ENCODE measurements at regions not wholly inside any gene's neighbourhood (a gene's known extent, or its start where the extent isn't known, plus 50 kb on each side); places are given as distances from the start of the nearest gene placed in this dataset.

DNA sequence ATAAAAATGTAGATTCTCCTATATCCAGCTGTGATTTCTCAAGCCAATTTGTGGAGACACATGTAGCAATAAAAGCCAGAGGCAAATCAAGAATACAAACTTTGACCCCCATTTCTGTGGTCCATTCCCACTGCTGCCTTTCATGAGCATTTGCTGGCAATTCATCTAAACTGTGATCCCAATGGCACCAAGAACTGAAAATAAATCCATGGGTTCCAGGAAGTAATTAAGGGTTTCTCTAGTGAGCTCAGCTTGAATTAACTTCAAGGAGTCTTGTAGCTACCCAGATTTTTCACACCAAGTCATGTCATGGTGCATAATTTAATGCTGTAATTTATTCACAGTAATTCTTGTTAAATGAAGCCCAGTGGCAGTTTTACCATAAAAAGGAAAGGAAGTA, 145.0 kb upstream of the SMC2 start:
- no peak overlapping the region for H3K4me3 ChIP-seq (ENCODE audit: low read depth in 2 of 2, low read length in 2 of 2)

DNA sequence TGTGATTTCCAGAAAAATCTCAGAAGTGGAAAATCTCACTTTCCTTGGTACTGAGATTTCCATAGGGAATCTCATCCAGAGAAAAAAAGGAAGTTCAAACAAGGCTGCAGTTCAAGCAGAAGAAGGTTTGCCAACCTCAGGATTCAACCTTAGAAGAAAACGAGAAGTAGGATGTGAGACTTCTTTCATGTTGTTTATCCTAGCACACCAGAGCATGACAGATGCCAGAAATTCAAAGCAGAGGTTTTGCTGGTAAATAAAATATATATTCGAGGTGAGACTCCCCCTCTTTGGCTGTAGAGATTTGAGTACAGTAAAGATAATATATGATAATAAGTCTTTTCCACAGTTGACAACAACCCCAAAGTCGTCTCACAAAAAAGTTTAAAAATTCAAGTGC, 116.9 kb upstream of the SMC2 start:
- intact Hi-C loops (cut with micrococcal nuclease; ENCODE audit: unreplicated experiment), result no loop called here

More for the DNA sequence above, 145.0 kb upstream of the SMC2 start:
- POLR2A ChIA-PET, result no interaction called here
- TF ChIP-seq TCF7L2 (IDR thresholded peaks at IDR 0.05; ENCODE audit: low read depth, low read length) (no peak), POLR2AphosphoS5 (IDR thresholded peaks at IDR 0.05; ENCODE audit: low read depth, low read length) (no peak), REST (IDR thresholded peaks at IDR 0.05; ENCODE audit: insufficient read depth in 1 of 2, low read depth in 2 of 2, low read length in 1 of 2) (no peak), CTCF (IDR thresholded peaks at IDR 0.05) (no peak), SIN3A (IDR thresholded peaks at IDR 0.05; ENCODE audit: borderline replicate concordance, insufficient read depth, low read depth, low read length) (no peak)
- CTCF ChIA-PET, result no interaction called here
- no peak for ATAC-seq
- Histone ChIP-seq H3K36me3 (ENCODE audit: control insufficient read depth, insufficient read depth, low read length) (no peaks in the 10 kb centered on the region), H3K27me3 (ENCODE audit: control insufficient read depth, insufficient read depth, low read length) (no peaks in the 10 kb centered on the region), H3K4me1 (ENCODE audit: control insufficient read depth, insufficient read depth, low read length) (no peaks in the 10 kb centered on the region), H3K9me3 (ENCODE audit: control insufficient read depth, insufficient read depth, low read depth, low read length) (no peaks in the 10 kb centered on the region), H3K27ac (ENCODE audit: low read length) (no peak overlapping the region)
- no peak for DNase-seq (ENCODE audit: low read depth, low spot score)
- in situ Hi-C loops (cut with HindIII; ENCODE audit: low pct_unique_long_range_greater_than_20kb, low sequenced_read_pairs) (no loop called here), intact Hi-C loops (cut with micrococcal nuclease; ENCODE audit: unreplicated experiment) (no loop called here)
- no TSS peak for BruUV-seq (replicated peaks)

More for the DNA sequence above, 116.9 kb upstream of the SMC2 start:
- no peaks in the 10 kb centered on the region for H3K36me3 ChIP-seq (ENCODE audit: control insufficient read depth, insufficient read depth, low read length)
- ChIA-PET POLR2A (no interaction called here), CTCF (no interaction called here)
- H3K27ac ChIP-seq (ENCODE audit: low read length), result no peak overlapping the region
- H3K4me1 ChIP-seq (ENCODE audit: control insufficient read depth, insufficient read depth, low read length), result no peaks in the 10 kb centered on the region
- no peaks in the 10 kb centered on the region for H3K27me3 ChIP-seq (ENCODE audit: control insufficient read depth, insufficient read depth, low read length)
- TF ChIP-seq CTCF (IDR thresholded peaks at IDR 0.05) (no peak), REST (IDR thresholded peaks at IDR 0.05; ENCODE audit: insufficient read depth in 1 of 2, low read depth in 2 of 2, low read length in 1 of 2) (no peak), TCF7L2 (IDR thresholded peaks at IDR 0.05; ENCODE audit: low read depth, low read length) (no peak), POLR2AphosphoS5 (IDR thresholded peaks at IDR 0.05; ENCODE audit: low read depth, low read length) (no peak), SIN3A (IDR thresholded peaks at IDR 0.05; ENCODE audit: borderline replicate concordance, insufficient read depth, low read depth, low read length) (no peak)
- in situ Hi-C loops (cut with HindIII; ENCODE audit: low pct_unique_long_range_greater_than_20kb, low sequenced_read_pairs), result no loop called here
- no TSS peak for BruUV-seq (replicated peaks)
- no peak overlapping the region for H3K4me3 ChIP-seq (ENCODE audit: low read depth in 2 of 2, low read length in 2 of 2)
- no peak for ATAC-seq
- no peak for DNase-seq (ENCODE audit: low read depth, low spot score)
- no peaks in the 10 kb centered on the region for H3K9me3 ChIP-seq (ENCODE audit: control insufficient read depth, insufficient read depth, low read depth, low read length)
